DND-41 (cell line): ENCODE measurements at regions not wholly inside any gene's neighbourhood (a gene's known extent, or its start where the extent isn't known, plus 50 kb on each side); places are given as distances from the start of the nearest gene placed in this dataset.

Experiments
- ATAC-seq: fragments of 200-7000 bp; cut with Tn5 transposase; 3 replicates; pipeline ENCODE4 v1.9.1; 2021; ENCODE audit warnings: low read depth; ENCODE audit not compliant: insufficient read depth
- DNase-seq: peaks from one replicate; pipeline ENCODE4 v3.0.0-alpha.2; 2020
- H2AFZ ChIP-seq: 2 replicates; pipeline ENCODE4 v1.6.0; 2012; ENCODE audit warnings: low read depth, low read length
- H3K27ac ChIP-seq: 2 replicates; pipeline ENCODE4 v1.5.1; 2012; ENCODE audit warnings: low read length, inconsistent platforms
- H3K27me3 ChIP-seq: fragments of 200-600 bp; sonication (generic); 2 replicates; pipeline ENCODE4 v1.6.0; 2012; ENCODE audit warnings: low read length, mild to moderate bottlenecking, inconsistent platforms; ENCODE audit not compliant: insufficient read depth, poor library complexity
- H3K36me3 ChIP-seq: 2 replicates; pipeline ENCODE4 v1.5.1; 2012; ENCODE audit warnings: low read length, inconsistent platforms; ENCODE audit not compliant: insufficient read depth
- H3K4me1 ChIP-seq: 2 replicates; pipeline ENCODE4 v1.5.1; 2012; ENCODE audit warnings: mild to moderate bottlenecking, low read length; ENCODE audit not compliant: insufficient read depth
- H3K4me2 ChIP-seq: 2 replicates; pipeline ENCODE4 v1.6.0; 2012; ENCODE audit warnings: mild to moderate bottlenecking, moderate library complexity, low read length, inconsistent platforms; ENCODE audit not compliant: insufficient read depth
- H3K4me3 ChIP-seq, 2 experiments: fragments of 200-600 bp in 1 of 2; shearing (Covaris generic) in 1 of 2; 2 replicates each; pipeline ENCODE4 v1.5.1; 2012 to 2016; ENCODE audit warnings: inconsistent platforms in 2 of 2, low read length in 2 of 2, mild to moderate bottlenecking in 2 of 2, low read depth in 1 of 2, moderate library complexity in 1 of 2
- H3K79me2 ChIP-seq: 2 replicates; pipeline ENCODE4 v1.6.0; 2012; ENCODE audit warnings: low read length, inconsistent platforms; ENCODE audit not compliant: insufficient read depth
- H3K9ac ChIP-seq: 2 replicates; pipeline ENCODE4 v1.6.0; 2012; ENCODE audit warnings: low read depth, mild to moderate bottlenecking, inconsistent platforms, low read length, moderate library complexity
- H3K9me3 ChIP-seq: 2 replicates; pipeline ENCODE4 v1.5.1; 2012; ENCODE audit warnings: low read length, moderate library complexity, mild to moderate bottlenecking, inconsistent platforms; ENCODE audit not compliant: insufficient read depth, severe bottlenecking
- H4K20me1 ChIP-seq: 2 replicates; pipeline ENCODE4 v1.6.0; 2012; ENCODE audit warnings: low read length; ENCODE audit not compliant: insufficient read depth
- CTCF ChIP-seq: IDR thresholded peaks from 2 replicates; pipeline ENCODE4 v1.5.1; 2012; ENCODE audit warnings: borderline replicate concordance, low read length, moderate library complexity, mild to moderate bottlenecking; ENCODE audit not compliant: poor library complexity, severe bottlenecking; ENCODE audit errors: extremely low read depth
- EZH2 ChIP-seq: IDR thresholded peaks from 3 replicates; pipeline ENCODE4 v1.6.1; 2012; ENCODE audit warnings: borderline replicate concordance, low read depth, mild to moderate bottlenecking, moderate library complexity, low read length, inconsistent platforms; ENCODE audit not compliant: severe bottlenecking

GRCh38 chr10:121101561-121101960 is 250.4 kb downstream of the WDR11 start:
- DNase-seq = no peak
- Histone ChIP-seq H3K36me3 (no peaks in the 10 kb centered on the region), H4K20me1 (no peaks in the 10 kb centered on the region), H3K9me3 (no peaks in the 10 kb centered on the region), H3K9ac (no peak overlapping the region), H3K27ac (no peak overlapping the region), H3K4me2 (no peak overlapping the region), H3K4me1 (no peaks in the 10 kb centered on the region), H3K79me2 (no peaks in the 10 kb centered on the region), H2AFZ (no peak overlapping the region), H3K27me3 (no peaks in the 10 kb centered on the region), H3K4me3 (no peak overlapping the region)
- TF ChIP-seq CTCF = no peak
- TF ChIP-seq EZH2 = no peak
- no peak for ATAC-seq

- no peak for DNase-seq
Measured at GRCh38 chr10:121102706-121103105, 251.5 kb downstream of the WDR11 start.

DNA sequence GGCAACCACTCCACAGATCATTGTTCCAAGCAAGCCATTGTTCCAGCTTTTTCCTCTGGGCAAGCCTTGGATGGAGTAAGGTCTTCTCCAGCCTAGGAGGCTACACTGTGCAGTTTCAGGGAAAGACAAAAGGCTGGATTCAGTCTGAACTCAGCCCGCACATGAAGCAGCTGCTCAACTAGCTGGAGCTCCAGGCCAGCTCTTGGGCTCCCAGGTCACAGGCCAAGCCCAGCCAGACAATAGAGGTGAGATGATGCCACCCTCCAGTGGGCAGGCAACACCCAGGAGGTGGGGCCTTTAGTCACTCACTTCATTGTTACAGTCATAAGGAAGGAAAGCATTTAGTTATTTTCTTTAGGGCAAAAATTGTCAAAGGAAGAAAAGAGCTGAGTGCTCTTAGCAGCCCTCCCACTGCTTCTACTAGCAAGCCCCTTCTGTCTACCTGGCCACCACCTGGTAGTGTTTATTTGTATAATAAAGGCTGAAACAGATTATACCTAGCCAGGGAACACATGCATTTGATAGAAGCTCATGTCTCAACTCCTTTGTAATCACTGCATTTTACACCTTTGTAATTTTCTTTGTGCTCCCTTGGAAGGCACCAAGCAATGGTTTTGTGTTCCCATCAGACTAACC is 253.4 kb downstream of the WDR11 start:
- Histone ChIP-seq H3K27ac (no peak overlapping the region), H3K9ac (no peak overlapping the region), H3K9me3 (no peaks in the 10 kb centered on the region), H3K79me2 (no peaks in the 10 kb centered on the region), H3K4me3 (no peak overlapping the region), H4K20me1 (no peaks in the 10 kb centered on the region), H3K36me3 (no peaks in the 10 kb centered on the region), H2AFZ (no peak overlapping the region), H3K4me2 (no peak overlapping the region), H3K4me1 (no peaks in the 10 kb centered on the region), H3K27me3 (no peaks in the 10 kb centered on the region)
- no peak for TF ChIP-seq CTCF
- TF ChIP-seq EZH2 = no peak
- no peak for ATAC-seq
- DNase-seq = no peak

More at GRCh38 chr10:121102706-121103105, 251.5 kb downstream of the WDR11 start:
- TF ChIP-seq CTCF = no peak
- no peak for TF ChIP-seq EZH2
- ATAC-seq = no peak
- H3K36me3 ChIP-seq = no peaks in the 10 kb centered on the region
- no peak overlapping the region for H3K4me3 ChIP-seq
- no peaks in the 10 kb centered on the region for H3K27me3 ChIP-seq
- no peak overlapping the region for H3K9ac ChIP-seq
- no peak overlapping the region for H2AFZ ChIP-seq
- H3K79me2 ChIP-seq = no peaks in the 10 kb centered on the region
- H3K27ac ChIP-seq = no peak overlapping the region
- H4K20me1 ChIP-seq = no peaks in the 10 kb centered on the region
- H3K4me1 ChIP-seq = no peaks in the 10 kb centered on the region
- no peaks in the 10 kb centered on the region for H3K9me3 ChIP-seq
- no peak overlapping the region for H3K4me2 ChIP-seq

GRCh38 chr10:121106611-121107010 is 255.4 kb downstream of the WDR11 start:
- ATAC-seq = no peak
- Histone ChIP-seq H2AFZ (no peak overlapping the region), H4K20me1 (no peaks in the 10 kb centered on the region), H3K9me3 (no peaks in the 10 kb centered on the region), H3K79me2 (no peaks in the 10 kb centered on the region), H3K27me3 (no peaks in the 10 kb centered on the region), H3K4me1 (no peaks in the 10 kb centered on the region), H3K9ac (no peak overlapping the region), H3K27ac (no peak overlapping the region), H3K4me3 (no peak overlapping the region), H3K4me2 (no peak overlapping the region), H3K36me3 (no peaks in the 10 kb centered on the region)
- TF ChIP-seq EZH2 = no peak
- no peak for TF ChIP-seq CTCF
- DNase-seq = no peak
